Thymus (tissue), 11 donors: ENCODE measurements at regions not wholly inside any gene's neighbourhood (a gene's known extent, or its start where the extent isn't known, plus 50 kb on each side); places are given as distances from the start of the nearest gene placed in this dataset.

Source experiments
- DNase-seq, 9 donors: peaks; one replicate each; pipeline ENCODE4 v3.0.0-alpha.2; 2013; ENCODE audit warnings: low spot score in 9 of 9, low read depth in 6 of 9, missing footprints in 1 of 9
- H3K27ac ChIP-seq, 2 donors: one replicate each; pipeline ENCODE4 v1.5.1; 2013; ENCODE audit warnings: control low read depth in 1 of 2, low read depth in 1 of 2, low read length in 1 of 2, mild to moderate bottlenecking in 1 of 2, moderate library complexity in 1 of 2
- H3K27me3 ChIP-seq, 2 donors: one replicate each; pipeline ENCODE4 v1.5.1; 2013; ENCODE audit warnings: low read length in 1 of 2; ENCODE audit not compliant: control insufficient read depth in 2 of 2, insufficient read depth in 1 of 2
- H3K36me3 ChIP-seq, 2 donors: one replicate each; pipeline ENCODE4 v1.5.1; 2013; ENCODE audit warnings: low read length in 1 of 2, mild to moderate bottlenecking in 1 of 2, moderate library complexity in 1 of 2; ENCODE audit not compliant: control insufficient read depth in 2 of 2, insufficient read depth in 2 of 2
- H3K4me1 ChIP-seq, 2 donors: one replicate each; pipeline ENCODE4 v1.5.1; 2013; ENCODE audit warnings: low read length in 2 of 2; ENCODE audit not compliant: control insufficient read depth in 2 of 2, insufficient read depth in 2 of 2
- H3K4me3 ChIP-seq, 2 donors: one replicate each; pipeline ENCODE4 v1.5.1; 2013; ENCODE audit warnings: low read length in 2 of 2, control low read depth in 1 of 2, mild to moderate bottlenecking in 1 of 2
- H3K9me3 ChIP-seq, 2 donors: one replicate each; pipeline ENCODE4 v1.5.1; 2013; ENCODE audit warnings: low read length in 1 of 2, mild to moderate bottlenecking in 1 of 2; ENCODE audit not compliant: control insufficient read depth in 2 of 2, insufficient read depth in 1 of 2
- WGBS: extraction: QIAGEN DNeasy Blood & Tissue Kit; methylation state at CpG from one replicate; pipeline ENCODE4 v1.1.7; 2013; 5-methylcytosine and 5-hydroxymethylcytosine counted together
- donor health status: healthy.

DNA sequence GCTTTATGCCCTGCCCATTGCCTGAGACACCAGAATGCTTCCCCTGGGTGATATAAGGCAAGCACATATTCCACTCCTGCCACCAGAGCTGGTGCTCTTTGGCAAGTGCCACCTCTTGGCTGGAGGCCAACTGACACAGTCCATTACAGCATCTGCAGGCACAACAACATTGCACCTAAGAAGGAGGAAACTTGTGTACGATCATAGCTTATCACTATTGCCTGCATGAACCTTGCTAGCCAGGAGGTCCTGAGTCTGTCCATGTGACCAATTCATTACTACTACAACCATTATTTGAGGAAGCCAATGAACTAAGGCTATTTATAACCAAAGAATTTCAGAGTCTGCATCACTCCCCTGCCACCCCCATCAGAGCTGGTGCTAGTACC is 119.8 kb upstream of the SCAF11 start:
- Histone ChIP-seq H3K27ac (no peak overlapping the region), H3K4me3 (no peak overlapping the region), H3K27me3 (no peaks in the 10 kb centered on the region), H3K36me3 (no peaks in the 10 kb centered on the region), H3K4me1 (no peaks in the 10 kb centered on the region), H3K9me3 (no peaks in the 10 kb centered on the region)
- DNase-seq = no peak
- 95% methylated on average over 1 of the region's 1 CpG for WGBS

DNA sequence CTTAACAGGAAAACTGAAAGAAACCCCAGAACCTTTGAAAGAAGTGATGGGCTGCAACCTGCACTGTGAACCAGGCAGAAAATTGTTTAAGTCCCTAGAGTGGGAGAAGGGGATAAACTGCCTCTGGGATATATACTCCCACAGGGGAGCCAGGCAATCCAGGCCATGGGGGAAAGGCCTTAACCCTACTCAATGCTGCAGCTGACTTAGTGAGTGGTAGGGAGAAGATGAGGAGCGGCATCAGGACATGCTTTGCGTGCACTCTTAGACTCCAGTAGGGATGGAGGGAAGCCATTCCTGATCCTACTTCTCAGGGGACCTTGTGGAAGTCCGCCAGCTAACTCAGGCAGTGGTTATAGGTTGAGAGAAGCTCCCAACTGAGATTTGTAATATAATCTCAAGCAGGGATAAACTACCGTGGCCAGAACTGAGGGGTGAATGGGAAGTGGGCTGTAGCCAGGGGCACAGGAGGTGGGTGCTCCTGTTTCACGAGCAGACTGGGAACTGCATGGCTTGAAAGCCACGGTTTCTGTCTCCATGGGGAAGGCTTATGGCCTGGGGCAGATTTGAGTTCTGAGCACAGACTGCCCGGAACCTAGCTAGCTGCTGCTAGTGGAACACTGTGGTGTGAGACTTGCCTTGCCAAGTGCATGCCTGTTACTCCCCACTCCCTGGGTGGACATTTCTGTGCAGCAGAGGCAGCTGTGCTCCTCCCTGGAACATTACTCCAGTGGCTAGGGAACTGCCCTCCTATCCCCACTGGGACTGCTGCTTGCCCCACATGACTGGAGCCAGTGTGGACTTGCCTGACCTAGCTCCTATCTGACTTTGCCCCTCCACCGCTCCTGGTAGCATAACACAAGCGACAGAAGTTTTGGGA is 119.2 kb upstream of the SCAF11 start:
- Histone ChIP-seq H3K27me3 (no peaks in the 10 kb centered on the region), H3K9me3 (no peaks in the 10 kb centered on the region), H3K4me3 (no peak overlapping the region), H3K27ac (no peak overlapping the region), H3K36me3 (no peaks in the 10 kb centered on the region), H3K4me1 (no peaks in the 10 kb centered on the region)
- 96% methylated on average over 9 of the region's 9 CpGs for WGBS
- no peak for DNase-seq

DNA sequence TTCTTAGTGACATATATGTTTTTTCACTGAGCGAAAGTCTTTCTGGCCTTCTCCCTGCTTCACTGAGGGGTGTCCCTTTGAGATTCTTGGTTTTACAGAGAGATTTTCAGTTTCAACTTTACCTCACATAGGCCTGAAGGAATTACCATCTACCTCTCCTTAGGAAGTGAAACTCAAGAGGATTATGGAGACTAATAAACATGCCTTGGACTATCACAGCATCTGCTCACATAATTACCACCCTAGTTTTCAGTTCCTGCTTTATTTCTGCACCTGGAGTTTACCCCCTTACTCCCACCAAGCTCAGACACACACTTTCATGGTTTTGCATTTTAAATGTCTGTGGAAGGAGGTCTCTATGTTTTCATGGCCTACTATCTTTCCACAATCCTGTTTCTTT is 118.3 kb upstream of the SCAF11 start:
- no peaks in the 10 kb centered on the region for H3K4me1 ChIP-seq
- H3K36me3 ChIP-seq = no peaks in the 10 kb centered on the region
- no peak overlapping the region for H3K27ac ChIP-seq
- no peaks in the 10 kb centered on the region for H3K9me3 ChIP-seq
- WGBS = 97% methylated on average over 1 of the region's 1 CpG
- peak in 1 of 9 donors; percentile 7 for DNase-seq
- H3K27me3 ChIP-seq = no peaks in the 10 kb centered on the region
- no peak overlapping the region for H3K4me3 ChIP-seq

DNA sequence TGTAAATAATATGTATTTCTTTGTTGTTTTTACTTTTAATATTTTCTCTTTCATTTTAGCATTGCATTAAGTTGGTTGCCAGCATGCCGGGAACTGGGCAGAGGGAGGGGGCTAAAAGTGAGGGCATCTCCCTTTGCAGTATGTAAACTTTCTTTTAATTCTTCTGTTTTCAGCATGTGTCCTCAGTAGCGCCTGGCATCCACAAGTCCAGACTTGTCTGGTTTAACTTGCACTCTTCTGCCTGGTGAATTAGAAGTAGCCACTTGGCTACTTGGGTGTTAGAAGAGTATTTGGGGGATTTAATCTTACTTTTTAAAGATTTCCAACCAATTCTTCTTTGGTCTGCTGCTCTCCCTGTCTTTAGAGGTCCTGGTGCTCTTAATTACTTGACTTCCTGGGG is 117.2 kb upstream of the SCAF11 start:
- Histone ChIP-seq H3K9me3 (no peaks in the 10 kb centered on the region), H3K36me3 (no peaks in the 10 kb centered on the region), H3K27me3 (no peaks in the 10 kb centered on the region), H3K27ac (no peak overlapping the region), H3K4me1 (no peaks in the 10 kb centered on the region), H3K4me3 (no peak overlapping the region)
- no peak for DNase-seq
- WGBS = 91% methylated on average over 2 of the region's 2 CpGs

DNA sequence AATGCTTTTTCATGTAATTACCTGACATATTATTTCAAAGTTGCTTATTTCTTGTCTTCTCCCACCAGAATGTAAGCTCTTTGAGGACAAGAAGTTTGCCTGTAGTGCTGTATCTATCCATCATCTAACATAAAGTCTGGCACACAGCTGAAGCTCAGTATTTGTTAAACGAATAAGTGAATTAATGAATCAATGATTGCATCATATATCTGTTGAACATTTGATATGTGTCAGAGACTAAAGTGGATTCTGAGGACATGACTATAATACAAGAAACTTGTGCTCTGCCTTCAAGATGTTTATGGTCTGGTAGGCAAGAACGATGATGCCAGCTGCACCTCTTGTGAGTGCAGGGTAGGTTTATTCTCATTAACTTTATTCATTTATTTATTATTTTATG is 115.4 kb upstream of the SCAF11 start:
- WGBS = 97% methylated on average over 2 of the region's 2 CpGs
- H3K4me3 ChIP-seq = no peak overlapping the region
- H3K9me3 ChIP-seq = no peaks in the 10 kb centered on the region

DNA sequence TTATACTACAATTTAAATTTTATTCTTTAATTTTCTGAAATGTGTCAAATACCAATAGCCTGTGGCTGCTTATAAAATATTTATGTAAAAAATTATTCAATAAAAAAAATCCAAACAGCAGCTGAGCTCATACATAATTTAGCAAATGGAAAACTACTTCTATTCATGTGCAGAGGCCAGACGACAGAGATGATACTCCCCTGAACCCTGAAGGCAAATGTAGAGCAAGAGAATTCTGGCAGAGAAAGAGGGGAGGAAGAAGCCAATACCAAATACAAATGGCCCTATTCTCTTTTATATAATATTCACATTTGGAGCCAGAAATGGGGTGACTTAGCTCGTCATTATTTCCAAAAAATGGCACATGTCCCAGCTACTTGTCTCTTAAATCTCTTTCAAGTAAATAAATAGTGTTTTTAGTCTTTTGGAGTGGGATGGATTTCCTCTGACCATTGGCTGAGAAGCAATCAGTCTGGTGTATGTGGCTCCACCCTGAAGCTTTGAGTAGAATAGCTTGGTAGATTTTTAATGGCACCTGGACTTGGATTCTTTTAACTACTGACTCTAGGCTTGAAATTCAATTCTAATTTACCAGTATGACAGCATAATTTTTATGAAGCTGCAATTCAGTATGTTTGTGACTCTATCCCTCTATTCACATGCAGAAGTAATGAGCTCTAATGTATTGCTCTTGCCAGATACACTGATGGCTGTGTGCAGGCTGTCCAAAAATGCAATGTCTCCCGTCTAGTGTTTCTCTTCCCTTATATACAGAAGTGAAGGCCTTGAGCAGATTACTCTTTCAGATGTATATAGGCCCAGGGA is 113.4 kb upstream of the SCAF11 start:
- WGBS = 94% methylated on average over 3 of the region's 3 CpGs
- Histone ChIP-seq H3K4me3 (no peak overlapping the region), H3K9me3 (no peaks in the 10 kb centered on the region), H3K27me3 (no peaks in the 10 kb centered on the region), H3K27ac (no peak overlapping the region), H3K36me3 (no peaks in the 10 kb centered on the region), H3K4me1 (no peaks in the 10 kb centered on the region)
- DNase-seq = no peak

More for the DNA sequence above, 115.4 kb upstream of the SCAF11 start:
- no peak for DNase-seq
- H3K27me3 ChIP-seq = no peaks in the 10 kb centered on the region
- no peak overlapping the region for H3K27ac ChIP-seq
- H3K36me3 ChIP-seq = no peaks in the 10 kb centered on the region
- no peaks in the 10 kb centered on the region for H3K4me1 ChIP-seq

DNA sequence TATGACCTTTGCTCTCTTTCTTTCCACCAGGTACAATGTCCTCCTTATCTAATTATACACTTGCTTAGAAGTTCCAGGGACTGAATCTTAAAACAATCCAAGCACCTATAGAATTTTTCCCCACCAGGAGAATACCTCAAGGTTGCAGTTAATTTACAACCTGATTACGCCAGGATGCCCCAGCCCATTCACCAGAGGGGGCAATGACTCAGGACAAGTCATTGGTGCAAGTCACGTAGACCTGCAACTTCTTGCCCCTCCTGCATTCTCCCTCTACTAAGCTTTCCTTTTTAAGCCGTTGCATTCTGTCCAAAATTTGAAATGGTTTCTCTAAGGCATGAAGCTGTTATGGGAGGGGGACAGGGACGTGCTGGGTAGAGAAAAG is 111.1 kb upstream of the SCAF11 start:
- no peaks in the 10 kb centered on the region for H3K4me1 ChIP-seq
- no peak for DNase-seq
- H3K4me3 ChIP-seq = no peak overlapping the region
- 96% methylated on average over 4 of the region's 4 CpGs for WGBS
- no peaks in the 10 kb centered on the region for H3K9me3 ChIP-seq
- no peak overlapping the region for H3K27ac ChIP-seq
- H3K27me3 ChIP-seq = no peaks in the 10 kb centered on the region
- H3K36me3 ChIP-seq = no peaks in the 10 kb centered on the region

DNA sequence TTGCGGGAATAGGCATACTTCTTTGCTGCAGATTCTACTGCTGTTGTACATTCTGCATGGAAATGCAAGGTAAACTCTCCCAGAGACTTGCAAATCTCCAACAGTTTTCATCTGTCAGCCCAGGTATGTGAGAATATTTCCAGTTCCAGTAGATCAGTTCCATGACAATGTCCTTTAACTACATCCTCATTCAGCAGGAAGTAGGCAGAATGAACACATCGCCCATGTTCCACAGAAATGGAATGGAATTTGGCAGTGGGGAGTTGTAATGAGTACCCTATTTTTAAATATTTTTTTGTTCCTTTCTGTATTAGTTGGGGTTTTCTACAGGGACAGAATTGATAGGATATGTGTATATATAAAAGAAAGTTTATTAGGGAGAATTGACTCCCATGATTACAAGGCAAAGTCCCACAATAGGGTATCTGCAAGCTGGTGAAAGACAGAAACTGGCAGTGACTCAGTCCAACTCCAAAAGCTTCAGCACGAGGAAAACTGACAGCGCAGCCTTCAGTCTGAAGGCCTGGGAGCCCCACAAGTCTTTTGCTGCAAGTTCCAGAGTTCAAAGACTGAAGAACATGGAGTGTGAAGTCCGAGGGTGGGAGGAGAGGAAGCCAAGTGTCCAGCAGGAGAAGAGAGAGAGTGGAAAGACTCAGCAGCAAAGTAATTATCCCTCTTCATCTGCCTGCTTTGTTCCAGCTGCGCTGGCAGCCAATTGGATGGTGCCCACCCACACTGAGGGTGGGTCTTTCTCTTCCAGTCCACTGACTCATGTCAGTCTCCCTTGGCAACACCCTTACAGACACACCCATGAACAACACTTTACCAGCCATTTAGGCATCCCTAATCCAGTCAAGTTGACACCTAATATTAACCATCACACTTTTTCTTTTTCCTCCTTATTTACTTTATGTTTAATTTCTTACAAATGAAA is 110.4 kb upstream of the SCAF11 start:
- Histone ChIP-seq H3K4me3 (no peak overlapping the region), H3K27ac (no peak overlapping the region), H3K27me3 (no peaks in the 10 kb centered on the region), H3K9me3 (no peaks in the 10 kb centered on the region), H3K4me1 (no peaks in the 10 kb centered on the region), H3K36me3 (no peaks in the 10 kb centered on the region)
- WGBS = 91% methylated on average over 6 of the region's 6 CpGs
- no peak for DNase-seq
